Ovary (tissue), 3 donors: ENCODE measurements at regions not wholly inside any gene's neighbourhood (a gene's known extent, or its start where the extent isn't known, plus 50 kb on each side); places are given as distances from the start of the nearest gene placed in this dataset.

Experiments used
- CTCF ChIP-seq, 3 donors: fragments of 450-650 bp in 2 of 3; fragments of 200-600 bp in 1 of 3; IDR thresholded peaks; one replicate each; pipeline versions ENCODE4 v1.5.1 to v1.8.0; 2016 to 2022; ENCODE audit warnings: antibody characterized with exemption in 3 of 3, mild to moderate bottlenecking in 1 of 3
- EP300 ChIP-seq: sonication (generic); formaldehyde crosslinking; IDR thresholded peaks from one replicate; pipeline ENCODE4 v1.6.1; 2017; ENCODE audit warnings: antibody characterized with exemption
- POLR2A ChIP-seq: fragments of 450-650 bp; IDR thresholded peaks from one replicate; pipeline ENCODE4 v1.6.1; 2017; ENCODE audit warnings: antibody characterized with exemption, mild to moderate bottlenecking, moderate library complexity
- donor health status: DM: no; HTN: no; CAD: no.

DNA sequence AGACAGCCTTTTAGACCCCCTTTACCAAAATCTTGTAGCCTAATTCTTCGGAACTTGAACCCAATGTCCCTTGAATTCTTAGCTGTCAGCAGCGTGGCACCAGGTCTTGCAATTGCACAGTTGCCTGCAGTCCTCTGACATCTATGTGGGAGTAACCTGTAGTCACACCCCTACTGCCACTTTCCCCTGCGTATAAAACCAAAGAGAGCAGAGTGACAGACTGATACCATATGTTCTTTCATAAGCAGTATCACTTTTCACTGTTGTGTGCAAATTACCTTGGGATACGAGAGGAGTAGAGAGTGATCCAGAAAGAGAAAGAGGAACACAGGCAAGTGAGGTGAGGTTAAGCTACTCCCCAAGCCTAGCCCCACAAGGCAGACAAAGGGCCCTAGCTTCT lies 364.3 kb upstream of the ADAMTSL1 start:
- TF ChIP-seq CTCF (IDR thresholded peaks at IDR 0.05) = no peak
- no peak for TF ChIP-seq POLR2A
- no peak for TF ChIP-seq EP300
